GM18526 (cell line): ENCODE measurements at regions not wholly inside any gene's neighbourhood (a gene's known extent, or its start where the extent isn't known, plus 50 kb on each side); places are given as distances from the start of the nearest gene placed in this dataset.

Source experiments
- POLR2A ChIP-seq: IDR thresholded peaks from 3 replicates; pipeline ENCODE4 v1.6.1; 2011; ENCODE audit not compliant: insufficient read length; ENCODE audit errors: extremely low read depth

DNA sequence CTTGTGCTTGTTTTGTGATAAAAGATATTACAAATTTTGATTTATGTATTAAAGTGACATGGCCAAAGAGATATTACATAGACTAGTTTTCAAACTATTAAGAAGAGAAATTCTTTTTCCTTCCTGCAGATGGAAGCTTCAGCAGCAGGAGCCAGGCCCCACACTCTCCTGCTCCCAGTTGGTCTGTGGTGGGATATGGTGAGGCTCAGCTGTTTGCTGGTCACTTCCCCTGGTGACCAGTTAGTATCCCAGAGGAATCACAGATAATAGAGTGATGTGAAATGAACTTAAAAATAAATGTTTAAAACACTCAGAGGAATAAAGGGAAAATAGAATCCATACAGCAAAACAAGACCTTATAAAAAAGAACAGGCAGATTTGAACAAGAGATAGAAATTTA is 154.7 kb downstream of the KTN1 start:
- TF ChIP-seq POLR2A = no peak

DNA sequence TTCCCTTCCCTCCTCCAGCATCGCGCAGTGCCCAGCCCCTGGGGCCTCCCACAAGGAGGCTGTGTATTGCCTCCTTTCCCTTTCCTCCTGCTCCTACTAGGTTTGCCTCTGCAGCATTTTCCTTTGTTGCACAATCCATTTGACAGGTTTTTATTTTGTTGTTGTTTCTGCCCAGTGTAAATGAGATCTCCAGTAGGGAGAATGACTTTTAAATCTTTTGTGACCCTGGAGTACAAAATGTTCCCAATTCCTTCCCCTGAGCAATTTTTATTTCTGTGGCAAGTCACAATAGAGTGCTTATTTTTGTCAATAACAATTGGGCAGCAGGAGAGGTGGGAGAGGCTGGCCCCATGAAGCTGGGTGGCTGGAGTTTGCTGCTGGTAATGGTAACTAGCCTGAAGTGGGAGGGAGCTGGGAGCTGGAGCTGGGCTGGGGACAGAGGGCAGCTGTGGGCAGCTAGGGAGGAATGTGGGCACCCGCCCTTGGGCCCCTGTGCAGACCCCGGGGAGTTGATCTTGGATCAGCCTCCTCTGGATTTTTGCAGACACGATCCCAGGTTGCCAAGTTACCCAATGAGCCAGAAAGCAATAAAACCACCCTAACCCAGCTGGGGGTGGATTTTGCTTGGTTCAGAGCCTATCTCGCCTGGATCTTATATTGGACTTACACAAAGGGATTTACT is 160.1 kb downstream of the KTN1 start:
- TF ChIP-seq POLR2A = no peak

DNA sequence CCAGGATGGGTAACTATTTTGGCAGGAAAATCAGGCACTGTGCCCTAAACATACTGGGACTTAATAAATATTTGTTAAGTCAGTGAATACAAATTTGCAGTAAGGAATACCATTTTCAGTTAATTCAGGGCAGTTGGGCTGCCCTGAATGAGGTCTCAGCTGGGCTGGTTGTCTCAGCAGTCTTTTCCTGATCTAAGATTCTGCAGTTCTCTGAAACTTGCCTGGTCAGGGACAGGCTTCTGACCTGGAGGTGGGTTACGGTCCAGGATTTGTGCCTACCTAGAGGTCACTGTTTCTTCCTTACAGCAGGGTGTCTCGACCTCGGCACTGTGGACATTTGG is 160.6 kb downstream of the KTN1 start:
- no peak for TF ChIP-seq POLR2A

DNA sequence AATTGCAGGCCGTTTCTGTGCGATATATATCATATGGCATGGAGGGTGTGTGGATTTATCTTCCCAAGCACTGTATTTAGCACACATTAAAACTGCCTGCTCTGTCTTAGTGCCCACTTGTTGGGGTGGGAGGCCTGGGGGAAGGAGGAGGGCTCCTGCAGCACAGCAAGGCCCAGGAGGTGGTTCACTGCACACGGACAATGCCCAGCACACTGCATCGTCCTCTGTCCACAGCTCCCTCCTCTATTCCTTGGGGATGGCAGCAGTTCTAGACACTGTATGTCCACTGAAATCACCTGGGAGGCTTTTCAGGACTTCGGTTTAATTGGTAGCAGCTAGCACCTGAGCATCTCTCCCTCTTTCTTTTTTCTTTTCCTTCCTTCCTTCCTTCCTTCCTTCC is 161.2 kb downstream of the KTN1 start:
- no peak for TF ChIP-seq POLR2A

DNA sequence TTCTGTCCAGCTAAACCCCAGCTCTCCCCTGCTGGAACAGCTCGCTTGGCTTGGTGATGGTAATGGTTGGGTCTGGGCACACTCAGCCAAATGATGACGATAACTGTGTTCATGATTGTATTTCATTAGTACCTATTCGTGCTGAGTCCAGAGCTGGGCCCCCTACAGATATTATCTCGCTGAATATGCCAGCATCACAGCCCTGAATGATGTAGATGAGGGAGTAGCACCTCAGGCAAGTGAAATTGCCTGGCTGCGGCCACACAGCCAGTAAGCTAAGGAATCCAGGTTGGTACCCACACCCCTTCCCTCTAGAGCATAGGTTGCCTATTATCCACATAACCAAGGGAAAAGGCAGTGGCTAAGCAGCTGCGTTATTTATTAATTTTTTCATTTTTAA is 163.5 kb downstream of the KTN1 start:
- no peak for TF ChIP-seq POLR2A

DNA sequence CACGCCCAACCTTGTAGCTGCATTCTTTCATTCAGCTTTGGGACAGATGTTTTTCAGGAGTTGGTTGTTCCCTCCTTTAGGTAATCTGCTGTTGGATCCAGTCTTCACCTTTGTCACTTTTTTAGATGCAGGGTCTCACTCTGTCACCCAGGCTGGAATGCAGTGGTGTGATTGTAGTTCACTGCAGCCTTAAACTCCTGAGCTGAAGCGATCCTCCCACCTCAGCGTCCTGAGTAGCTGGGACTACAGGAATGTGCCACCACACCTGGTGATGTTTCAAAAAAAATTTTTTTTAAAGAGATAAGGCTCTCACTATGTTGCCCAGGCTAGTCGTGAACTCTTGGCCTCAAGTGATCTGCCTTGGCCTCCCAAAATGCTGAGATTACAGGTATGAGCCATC is 164.3 kb downstream of the KTN1 start:
- TF ChIP-seq POLR2A = no peak

DNA sequence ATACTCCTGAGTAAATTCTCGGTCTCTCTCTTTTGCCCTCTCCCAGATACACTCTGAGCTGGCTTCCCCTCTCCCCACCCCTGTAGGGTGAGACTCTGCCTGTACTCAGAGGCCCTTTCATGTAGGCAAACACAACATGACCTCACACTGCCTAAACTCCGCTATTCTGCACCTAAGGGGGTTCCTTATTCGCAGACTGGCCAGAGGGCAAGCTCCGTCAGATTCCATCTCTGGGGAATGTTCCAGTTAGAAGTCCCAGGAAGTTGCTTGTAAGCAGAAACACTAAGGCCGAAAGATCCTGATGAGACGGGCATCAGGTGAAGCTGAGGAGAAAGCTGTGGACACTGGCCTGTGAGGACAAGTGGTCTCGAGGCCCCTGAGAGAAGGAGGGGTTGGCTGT is 165.9 kb downstream of the KTN1 start:
- TF ChIP-seq POLR2A = no peak

DNA sequence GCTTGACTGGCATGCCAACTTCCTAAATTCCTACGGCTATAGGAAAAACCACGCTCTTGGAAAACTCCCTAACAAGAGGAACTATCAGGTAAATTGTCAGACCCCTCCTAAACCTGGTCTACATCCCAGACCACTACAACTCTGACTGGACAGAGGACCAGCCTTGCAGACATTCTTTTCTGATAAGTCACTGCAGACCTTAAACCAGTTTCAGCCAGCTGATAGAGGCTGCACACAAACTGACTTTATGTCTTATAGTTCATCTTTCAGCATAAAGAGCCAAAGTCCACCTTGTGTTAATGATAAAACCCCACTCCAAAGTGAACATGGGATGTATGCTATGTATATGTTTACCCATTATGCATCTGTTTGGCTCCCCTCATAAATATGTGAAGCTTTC is 166.6 kb downstream of the KTN1 start:
- no peak for TF ChIP-seq POLR2A

DNA sequence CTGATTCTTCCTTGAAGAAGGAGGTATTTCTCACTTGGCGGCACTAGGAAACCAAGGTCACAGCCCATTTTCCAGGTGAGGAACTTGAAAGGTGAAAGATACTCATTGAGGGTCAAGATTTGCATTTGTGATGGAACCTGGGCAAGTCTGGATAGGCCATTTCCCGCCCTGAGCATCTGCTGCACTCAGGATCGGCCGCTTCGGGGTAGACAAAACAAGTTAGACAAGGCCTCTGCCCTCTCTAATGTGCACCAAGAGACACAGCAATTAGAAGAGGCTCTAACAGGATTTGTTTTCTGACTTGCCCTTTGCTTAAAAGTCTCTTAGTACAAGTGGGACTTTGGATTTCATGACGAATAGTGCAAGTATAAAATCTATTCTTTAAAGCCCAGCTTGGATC is 167.2 kb downstream of the KTN1 start:
- no peak for TF ChIP-seq POLR2A

DNA sequence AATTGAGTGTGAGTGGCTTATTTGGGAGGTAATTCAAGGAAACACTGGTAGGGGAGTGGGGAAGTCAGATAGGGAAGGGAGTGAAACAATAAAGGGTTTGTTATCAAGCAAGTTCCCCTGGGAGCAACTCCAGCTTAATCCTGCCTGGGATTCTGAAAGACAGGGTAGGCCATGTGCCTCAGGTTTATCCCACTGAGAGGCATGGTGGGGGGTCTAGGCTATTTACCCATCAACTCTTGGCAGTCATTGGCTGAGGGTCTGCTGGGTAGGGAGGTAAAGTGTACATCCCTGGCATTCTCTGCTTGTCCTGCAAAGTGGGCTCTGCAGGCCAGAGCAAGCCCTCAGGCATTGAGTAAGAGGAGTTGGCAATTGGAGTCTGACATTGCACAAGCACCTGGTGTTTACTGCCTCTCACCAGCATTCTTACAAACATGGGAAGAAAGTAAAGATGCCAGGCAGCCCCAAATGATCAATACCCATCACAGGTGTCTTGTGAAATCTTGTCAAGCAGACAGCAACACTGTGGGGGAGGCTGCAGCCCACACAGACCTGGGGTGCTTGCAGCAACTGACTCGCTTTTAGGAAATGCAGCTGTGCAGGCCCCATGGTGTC is 169.3 kb downstream of the KTN1 start:
- no peak for TF ChIP-seq POLR2A

DNA sequence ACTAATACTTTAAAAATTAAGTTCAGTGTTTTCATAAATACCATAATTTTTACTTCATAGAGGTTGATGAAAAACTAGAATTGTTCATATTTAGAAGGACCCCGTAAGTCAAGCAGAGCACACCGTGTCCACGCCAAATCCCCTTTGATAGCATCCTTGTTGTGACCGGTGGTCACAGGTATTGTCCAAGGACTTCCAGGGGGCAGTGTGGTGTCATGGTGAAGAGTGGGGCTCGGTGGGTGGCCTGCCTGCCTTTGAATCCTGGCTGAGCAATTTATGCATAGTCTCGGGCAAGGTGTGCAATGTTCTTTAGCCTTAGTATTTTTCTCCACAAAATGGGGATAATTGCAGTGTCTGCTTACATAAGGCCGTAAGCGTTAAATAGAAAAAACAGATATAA is 169.9 kb downstream of the KTN1 start:
- TF ChIP-seq POLR2A = no peak

DNA sequence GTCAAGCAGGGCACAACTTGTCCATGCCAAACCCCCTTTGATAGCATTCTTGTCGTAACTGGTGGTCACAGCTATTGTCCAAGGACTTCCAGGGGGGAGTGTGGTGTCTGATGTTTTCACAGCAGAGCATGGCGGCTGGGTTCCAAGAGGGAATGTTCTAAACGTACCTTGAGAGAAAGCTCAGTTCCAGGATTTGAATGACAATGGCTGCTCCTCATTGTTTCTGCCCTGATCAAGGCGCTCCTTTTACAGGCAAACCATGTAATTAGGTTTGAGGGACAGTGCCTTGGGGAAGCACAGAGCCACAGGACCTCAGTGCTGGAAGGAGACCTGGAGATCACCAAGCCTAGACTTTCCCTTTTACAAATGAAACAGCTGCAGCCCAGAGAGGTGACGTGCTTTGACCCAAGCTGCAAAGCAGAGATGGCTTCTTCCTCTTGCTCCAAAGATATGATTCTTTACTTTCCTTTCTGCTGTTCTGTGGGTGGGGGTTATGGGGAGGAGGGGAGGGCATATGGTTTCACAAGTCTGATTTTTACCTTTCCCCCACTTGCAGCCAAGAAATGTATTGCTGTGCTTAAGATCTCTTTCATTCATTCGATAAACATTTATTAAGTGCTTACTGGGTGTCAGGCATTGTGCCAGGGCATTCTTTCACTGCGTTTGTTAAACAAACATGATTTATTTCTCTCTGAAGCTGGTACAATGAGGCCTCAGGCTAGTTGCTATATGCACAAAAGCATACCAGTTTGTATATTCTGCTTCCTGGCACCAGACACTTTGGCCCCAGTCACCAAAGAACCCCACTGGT is 172.8 kb downstream of the KTN1 start:
- no peak for TF ChIP-seq POLR2A

DNA sequence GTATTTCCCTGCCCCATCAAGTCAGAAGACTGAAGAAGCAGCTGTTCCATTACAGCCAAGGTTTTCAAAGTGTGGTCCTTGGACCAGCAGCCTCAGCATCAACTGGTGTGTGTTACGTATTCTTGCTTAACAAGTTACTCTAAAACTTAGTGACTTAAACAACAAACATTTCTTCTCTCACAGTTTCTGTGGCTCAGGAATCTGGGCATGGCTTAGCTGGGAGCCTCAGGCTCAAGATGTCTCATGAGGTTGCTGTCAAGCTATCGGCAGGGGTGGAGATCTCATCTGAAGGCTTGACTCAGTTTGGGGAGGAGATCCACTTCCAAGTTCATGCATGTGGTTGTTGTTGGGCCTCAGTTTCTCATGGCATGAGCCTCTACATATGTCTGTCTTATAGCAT is 174.5 kb downstream of the KTN1 start:
- TF ChIP-seq POLR2A = no peak

DNA sequence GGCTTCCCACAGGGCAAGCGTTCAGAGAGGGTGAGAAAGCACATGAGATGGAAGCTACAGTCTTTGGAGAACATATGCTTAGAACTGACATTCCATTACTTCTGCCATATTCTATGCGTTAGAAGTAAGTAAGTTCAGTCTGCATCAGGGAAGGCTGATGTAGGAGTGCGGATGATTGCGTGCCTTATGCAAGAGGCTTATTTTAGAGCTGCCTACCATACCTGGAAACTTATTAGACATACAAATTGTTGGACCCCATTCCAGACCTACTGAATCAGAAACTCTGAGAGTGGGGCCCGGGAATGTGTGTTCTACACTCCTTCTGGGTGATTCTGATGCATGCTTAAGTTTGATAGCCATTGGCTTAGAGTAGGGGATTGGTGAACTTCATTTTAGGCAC is 174.9 kb downstream of the KTN1 start:
- TF ChIP-seq POLR2A = no peak

DNA sequence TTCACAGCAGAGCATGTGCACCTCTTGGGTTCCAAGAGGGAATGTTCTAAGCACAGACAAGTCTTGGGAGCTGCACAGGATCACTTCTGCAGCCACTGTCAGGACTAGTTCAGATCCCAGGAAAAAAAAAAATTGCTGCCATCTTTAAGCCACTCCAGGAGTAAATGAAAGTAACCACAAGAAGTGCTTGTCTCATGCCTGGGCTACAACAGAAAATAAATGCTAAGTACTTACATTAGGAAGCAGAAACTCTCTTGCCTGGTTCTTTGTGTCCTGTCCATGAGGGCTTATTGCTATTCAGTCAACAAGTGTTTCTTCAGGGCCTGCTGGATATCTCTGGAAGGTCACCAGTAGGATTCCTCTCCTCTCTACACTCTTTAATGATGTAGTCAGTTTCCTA is 176.1 kb downstream of the KTN1 start:
- no peak for TF ChIP-seq POLR2A

DNA sequence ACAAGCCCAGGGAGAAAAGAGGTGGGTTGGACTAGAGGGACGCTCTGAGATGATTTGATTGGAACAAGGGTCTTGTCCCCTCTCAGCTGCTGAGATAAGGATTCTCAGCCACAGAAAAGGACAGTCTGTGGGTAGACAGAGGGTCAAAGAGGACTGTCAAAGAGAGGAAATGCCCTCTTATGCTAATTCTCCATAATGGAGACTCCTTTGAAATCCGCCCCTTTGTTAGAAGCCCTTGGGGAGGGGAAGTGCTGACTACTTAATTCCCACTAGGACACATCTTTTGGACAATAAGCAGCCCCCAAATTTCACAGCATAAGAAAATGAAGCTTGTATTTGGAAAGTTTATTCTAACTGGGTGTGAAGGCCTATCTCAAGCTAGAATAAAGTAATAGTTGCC is 176.6 kb downstream of the KTN1 start:
- no peak for TF ChIP-seq POLR2A
